HUDEP-2 (cell line): ENCODE measurements at regions not wholly inside any gene's neighbourhood (a gene's known extent, or its start where the extent isn't known, plus 50 kb on each side); places are given as distances from the start of the nearest gene placed in this dataset.
"Not testable (repeated sequence)": the region's sequence is repeated elsewhere in the genome, so short reads cannot be mapped to it uniquely, and the experiment has no call there.

Experiments
- DNase-seq, 76 experiments: peaks; one replicate each; lab custom pipeline; 2025; ENCODE audit not compliant: unreplicated experiment in 76 of 76; lab: John Stamatoyannopoulos, UW

DNA sequence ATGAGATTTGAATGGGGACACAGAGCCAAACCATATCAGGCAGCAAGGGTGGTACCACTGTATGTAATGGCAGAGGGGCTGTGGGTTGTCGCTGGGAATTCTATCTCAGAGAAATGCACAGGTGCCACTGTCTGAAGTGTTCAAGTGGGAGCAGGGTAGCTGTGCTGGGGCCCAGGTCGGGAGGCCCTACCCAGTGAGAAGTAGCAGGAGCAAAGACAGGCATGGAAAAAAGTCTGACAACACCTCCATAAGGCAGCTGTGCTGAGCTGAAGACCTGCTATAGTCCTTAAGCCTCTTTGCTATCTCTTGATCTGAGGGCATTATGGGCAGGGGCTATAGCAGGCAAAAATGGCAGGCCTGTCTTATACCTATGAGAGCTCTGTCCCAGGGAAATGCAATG, 638.3 kb upstream of the TPTE start:
- not testable (repeated sequence) for DNase-seq

DNA sequence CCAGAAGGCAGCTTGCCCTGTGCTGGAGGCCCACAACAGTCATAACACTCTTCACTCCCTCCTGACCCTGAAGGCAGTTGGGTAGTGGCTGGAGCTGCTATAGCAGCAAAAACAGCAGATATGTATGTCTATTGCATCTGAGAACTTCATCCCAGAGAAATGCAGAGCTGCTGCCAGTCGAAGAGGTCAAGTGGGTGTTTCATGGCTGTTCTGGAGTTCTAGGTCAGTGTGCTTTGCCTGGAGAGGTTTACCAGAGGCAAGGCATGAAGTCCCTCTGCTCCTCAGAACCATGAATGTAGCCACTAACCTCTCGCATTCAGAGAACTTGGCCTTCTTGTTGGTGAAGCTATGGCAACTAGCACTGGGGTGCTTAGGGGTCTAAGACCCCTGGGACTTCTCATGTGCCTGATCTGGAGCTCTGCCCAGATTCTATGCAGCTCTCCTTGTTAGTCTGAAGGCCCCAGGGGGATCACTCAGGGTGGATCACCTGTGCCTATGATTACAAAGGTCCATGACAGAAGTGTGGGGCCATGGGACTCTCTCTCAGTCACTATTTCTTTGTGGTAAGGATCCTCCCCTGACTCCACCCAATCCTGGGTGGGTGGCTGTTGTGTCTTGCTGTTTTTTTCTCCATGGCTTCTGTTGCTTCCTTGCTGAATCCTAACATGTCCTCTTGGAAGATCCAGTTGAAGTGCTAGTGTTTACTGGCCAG, 637.7 kb upstream of the TPTE start:
- not testable (repeated sequence) for DNase-seq

DNA sequence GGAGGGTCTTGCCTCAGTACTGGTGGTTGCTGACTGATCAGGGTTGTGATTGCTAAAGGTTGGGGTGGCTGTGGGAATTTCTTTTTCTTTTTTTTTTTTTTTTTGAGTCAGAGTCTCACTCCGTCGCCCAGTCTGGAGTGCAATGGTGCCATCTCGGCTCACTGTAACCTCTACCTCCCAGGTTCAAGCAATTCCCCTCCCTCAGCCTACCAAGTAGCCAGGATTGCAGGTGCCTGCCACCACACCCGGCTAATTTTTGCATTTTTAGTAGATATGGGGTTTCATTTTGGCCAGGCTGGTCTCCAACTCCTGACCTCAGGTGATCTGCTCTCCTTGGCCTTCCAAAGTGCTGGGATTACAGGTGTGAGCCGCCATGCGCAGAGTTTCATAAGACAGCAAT, 632.9 kb upstream of the TPTE start:
- DNase-seq, result not testable (repeated sequence)

DNA sequence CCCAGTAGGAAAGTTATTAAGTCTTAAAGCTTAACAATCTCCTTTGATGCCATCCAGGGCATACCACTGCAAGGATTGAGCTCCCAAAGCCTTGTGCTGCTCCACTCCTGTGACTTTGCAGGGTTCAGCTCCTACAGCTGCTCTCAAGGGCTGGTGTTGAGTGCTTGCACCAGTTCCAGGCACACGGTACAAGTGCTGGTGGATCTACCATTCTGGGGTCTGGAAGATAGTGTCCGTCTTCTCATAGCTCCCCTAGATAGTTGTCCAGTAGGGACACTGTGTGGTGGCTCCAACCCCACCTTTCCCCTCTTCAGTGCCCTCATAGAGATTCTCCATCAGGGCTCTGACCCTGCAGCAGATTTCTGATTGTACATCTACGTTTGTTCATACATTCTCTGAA, 617.8 kb upstream of the TPTE start:
- DNase-seq, result not testable (repeated sequence)

DNA sequence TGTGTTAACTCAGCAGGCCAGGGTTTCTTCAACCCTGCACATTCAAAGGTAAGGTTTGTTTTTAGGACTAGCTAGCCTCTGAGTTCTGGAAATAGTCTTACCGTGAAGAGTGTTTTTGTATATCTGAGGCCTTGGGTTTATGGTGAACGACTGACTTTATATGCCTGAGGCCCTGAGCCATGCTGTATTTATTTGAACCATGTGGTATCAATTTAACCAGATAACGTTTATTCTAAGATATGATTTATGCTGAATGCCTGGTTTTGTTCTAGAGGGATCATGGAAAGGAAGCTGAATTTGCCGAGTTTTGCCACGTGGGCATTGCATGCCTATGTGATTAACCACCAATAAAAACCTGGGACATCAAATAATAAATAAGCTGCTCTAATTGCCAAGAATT, 607.2 kb upstream of the TPTE start:
- DNase-seq, result not testable (repeated sequence)

DNA sequence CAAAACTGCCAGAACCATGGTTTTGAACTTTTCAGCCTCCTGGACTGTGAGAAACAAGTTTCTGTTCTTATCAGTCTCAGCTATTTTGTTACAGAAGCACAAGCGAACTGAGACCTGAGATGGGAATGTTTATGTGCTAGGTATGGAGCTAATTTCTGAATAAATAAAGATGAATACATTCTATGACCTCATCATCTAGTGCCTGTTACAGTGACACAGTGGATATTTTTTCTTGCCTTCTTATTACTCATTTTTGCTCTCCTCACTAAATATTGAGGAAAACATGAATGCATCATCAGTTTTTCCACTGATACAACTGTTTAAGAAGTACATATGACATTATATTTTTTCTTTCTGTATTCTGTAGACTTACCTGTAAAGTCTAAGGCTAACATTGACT, 601.9 kb upstream of the TPTE start:
- DNase-seq, result not testable (repeated sequence)

DNA sequence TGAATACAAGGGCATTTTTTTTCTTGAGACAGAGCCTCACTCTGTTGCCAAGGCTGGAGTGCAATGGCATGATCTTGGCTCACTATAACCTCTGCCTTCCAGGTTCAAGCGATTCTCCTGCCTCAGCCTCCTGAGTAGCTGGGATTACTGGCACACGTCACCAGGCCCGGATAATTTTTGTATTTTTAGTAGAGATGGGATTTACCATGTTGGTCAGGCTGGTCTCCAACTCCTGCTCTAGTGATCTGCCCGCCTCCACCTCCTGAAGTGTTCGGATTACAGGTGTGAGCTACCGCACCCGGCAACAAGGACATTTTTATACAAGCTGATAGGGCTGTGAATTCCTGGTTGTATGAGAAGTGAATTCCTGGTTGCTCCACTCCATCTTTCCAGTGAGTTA, 577.7 kb upstream of the TPTE start:
- DNase-seq, result not testable (repeated sequence)

DNA sequence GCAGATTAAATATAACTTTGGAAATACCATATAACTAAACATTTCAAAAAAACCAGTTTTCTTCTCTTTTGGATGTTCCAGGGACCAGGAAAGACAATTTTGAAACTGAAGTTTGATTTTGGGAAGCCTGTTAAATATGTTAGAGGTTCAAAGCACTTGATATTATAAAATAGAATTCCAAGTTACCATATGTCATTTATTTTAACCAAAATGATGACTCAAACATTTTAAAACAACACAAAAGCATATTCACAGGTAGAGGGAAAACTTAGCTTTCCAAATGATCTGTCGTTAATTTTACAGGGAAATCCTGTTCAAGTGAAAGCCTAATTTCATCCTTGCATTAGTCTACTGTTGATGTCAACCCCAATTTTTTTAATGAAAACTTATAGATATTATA, 575.3 kb upstream of the TPTE start:
- DNase-seq, result not testable (repeated sequence)

DNA sequence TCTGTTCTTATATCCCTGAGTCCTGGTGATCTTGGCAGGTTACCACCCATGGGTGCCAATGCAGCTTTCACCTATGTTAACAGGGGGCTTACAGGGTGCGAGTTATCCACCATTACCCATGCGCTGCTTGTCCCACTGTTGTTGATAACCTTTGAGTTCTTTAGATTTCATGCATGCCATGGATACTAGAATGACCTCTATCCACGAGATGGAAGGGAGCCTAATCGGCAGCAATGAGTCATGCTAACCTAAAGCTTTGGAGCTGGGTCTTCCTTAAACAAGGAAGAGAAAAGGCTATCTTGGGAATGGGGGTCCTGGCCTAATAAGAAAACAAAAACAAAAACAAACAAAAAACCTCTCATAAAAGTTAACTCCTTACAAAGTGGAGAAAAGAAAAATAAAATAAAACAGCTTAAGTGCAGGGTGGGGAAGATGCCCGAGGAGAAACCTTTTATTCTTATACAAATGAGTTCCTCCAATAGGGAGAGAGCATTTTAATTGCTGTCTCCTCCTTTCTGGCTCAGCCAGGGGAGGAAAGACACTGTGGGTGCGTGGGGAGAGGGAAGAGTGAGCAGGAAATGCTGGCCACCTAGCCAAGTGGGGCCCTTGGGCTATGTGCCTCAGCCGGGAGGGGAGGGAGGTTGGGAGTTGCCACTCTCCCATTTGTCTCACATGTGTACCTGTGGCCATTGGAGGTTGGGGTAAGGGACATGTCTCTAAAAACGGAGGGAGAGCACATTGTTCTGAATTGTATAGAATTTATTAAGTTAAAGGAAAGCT, 571.7 kb upstream of the TPTE start:
- DNase-seq, result not testable (repeated sequence)

DNA sequence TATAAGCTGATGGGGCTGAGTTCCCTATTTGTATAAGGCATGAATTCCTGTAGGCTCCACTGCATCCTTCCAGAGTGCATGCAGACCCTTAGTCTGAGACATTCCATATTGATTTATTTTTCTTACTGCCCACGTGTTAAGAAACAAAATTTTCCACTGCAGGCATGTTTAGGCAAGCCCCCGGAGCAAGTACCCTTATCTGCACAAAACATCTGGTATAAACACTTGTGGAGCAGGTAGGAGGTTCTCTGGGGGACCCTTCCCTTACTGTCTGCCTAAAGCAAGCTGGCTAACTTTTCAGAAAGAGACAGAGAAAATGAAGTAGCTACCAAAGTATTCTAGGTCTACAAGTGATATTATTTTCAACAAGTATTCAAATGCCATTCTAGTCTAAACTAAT, 571.0 kb upstream of the TPTE start:
- not testable (repeated sequence) for DNase-seq

DNA sequence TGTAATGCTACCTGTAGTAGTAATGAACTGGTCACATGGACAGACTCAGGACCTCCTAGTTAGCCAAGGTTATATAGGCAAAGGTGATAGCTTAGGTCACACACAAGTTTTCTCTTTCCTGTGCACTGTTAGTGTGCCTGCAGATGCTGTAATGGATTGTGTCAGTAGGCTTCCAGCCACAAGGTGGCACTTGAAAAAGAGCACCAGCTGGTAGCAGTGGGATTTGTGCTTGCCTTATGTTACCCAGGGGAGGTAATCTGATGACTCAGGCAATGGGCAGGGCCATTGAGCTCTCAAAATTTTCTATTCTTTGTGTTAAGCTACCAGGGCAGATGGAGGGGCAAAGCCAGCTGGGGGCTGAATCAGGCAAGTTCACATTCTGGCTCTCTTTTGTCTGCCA, 562.6 kb upstream of the TPTE start:
- not testable (repeated sequence) for DNase-seq

DNA sequence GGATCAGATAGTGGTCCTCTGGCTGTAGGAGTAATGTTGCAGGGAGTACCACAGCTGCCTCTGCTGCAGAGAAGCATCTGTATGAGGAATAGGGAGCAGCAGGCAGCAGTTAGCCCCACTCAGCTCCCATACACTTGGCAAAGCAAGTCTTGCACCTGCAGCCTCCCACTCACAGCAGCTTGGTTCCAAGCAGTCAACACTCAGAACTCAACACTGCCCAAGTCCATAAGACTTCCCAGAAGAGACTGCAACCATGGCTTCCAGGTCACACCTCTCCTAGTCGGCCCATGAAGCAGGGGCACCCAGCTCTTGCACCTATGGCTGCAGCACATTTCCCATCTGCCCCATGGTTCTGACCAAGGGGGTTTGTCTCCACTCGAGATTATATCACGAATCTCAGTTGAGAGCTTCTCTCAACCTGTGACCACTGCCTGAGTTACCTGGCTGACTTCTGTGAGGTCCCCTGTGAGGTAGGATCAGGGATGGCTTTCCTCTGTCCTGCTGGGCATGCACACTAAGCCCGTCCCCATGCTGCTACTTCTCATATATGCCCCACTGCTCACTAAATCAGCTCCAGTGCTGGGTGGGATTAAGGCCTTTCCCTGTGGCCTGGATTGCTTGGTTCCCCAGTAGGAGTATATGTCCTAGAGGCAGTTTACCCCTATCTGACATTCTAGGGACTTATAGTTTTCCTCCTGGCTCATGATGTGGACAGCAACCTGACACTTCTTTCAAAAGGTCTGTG, 562.0 kb upstream of the TPTE start:
- DNase-seq, result not testable (repeated sequence)

DNA sequence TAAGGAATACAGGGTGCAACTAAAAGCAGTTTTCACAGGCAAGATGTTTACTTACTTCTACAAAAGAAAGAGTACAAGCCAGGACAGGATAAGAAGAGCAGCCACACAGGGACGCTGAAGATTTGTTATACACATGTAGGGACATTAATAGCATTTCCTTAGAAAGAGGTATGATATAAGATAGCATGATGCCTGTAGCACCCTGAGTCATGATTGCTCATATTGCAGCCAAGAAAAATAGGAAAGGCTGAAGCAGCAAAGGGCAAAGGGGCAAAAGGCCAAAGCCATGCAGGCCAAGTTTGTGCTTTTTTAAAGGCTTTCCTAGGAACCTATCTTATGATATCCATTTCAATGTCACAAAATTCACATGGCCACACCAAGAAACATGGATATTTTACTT, 552.0 kb upstream of the TPTE start:
- DNase-seq, result not testable (repeated sequence)

DNA sequence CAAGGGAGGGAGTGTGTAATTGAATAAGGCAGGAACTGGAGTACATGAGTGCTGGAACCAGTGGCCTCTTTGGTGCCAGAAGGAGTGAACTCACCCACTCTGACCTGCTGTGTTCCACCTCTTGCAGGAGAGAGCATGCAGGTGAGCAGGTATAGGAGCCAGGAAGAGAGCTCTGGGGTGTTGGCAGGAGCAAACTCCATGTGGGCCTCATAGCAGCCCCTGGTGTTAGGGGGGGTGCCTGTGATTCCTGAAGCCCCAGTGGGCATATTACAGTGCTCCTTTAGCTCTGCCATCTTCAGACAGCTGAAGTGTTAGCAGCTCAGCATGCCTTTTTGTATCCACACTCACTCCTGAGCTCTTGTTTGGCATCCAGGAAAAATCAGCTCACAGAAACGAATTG, 549.4 kb upstream of the TPTE start:
- not testable (repeated sequence) for DNase-seq

DNA sequence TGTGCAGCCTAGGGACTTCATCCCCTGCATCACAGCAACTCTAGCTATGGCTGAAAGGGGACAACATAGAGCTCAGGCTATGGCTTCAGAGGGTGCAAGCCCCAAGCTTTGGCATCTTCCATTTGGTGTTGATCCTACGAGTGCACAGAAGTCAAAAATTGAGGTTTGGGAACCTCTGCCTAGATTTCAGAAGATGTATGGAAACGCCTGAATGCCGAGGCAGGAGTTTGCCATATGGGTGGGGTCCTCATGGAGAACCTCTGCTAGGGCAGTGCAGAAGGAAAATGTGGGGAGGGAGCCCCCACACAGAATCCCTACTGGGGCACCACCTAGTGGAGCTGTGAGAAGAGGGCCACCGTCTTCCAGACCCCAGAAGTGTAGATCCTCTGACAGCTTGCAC, 543.0 kb upstream of the TPTE start:
- DNase-seq, result not testable (repeated sequence)

DNA sequence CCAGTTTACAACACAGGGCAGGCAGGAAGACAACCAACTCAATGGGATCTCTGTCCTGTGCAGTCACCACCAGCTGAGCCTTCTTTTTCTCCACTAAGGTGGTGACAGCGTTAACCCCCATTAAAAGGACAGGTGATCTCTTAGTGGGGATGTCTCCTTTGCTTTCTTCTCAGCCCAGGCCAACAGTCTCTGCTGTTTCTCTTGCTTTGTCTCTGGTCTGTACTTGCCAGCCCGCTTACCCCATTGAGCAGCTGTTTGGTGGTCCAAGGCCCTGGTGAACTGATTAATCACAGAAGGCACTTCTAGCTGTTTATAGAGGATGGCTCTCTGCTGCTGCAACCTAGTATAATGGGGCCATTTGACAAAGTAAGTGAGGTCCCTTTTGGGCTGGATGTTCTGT, 523.9 kb upstream of the TPTE start:
- not testable (repeated sequence) for DNase-seq

DNA sequence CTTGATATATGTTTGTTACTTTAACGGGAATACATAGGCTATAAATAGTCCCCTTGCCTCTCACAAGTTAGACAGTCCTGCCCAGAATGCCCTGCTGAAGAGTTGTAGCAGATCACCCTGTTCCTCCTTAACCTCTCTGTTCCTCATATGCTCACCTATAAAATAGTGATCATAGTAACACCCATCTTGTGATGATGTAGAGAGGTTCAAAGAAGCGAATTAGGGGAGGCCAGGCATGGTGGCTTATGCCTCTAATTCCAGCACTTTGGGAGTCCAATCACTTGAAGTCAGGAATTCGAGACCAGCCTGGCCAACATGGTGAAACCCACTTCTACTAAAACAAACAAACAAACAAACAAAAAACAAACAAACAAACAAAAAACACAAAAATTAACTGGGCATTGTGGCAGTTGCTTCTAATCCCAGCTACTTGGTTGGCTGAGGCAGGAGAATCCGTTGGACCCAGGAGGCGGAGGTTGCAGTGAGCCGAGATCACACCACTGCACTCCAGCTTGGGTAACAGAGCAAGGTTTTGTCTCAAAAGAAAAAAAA, 518.5 kb upstream of the TPTE start:
- not testable (repeated sequence) for DNase-seq

DNA sequence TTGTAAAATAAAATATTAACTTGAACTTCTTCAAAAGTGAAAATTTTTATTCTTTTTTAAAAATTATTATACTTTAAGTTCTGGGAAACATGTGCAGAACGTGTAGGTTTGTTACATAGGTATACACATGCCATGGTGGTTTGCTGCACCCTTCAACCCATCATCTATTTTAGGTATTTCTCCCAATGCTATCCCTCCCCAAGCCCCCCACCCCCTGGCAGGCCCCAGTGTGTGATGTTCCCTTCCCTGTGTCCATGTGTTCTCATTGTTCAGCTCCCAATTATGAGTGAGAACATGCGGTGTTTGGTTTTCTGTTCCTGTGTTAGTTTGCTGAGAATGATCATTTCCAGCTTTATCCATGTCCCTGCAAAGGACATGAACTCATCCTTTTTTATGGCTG, 515.6 kb upstream of the TPTE start:
- DNase-seq, result not testable (repeated sequence)

DNA sequence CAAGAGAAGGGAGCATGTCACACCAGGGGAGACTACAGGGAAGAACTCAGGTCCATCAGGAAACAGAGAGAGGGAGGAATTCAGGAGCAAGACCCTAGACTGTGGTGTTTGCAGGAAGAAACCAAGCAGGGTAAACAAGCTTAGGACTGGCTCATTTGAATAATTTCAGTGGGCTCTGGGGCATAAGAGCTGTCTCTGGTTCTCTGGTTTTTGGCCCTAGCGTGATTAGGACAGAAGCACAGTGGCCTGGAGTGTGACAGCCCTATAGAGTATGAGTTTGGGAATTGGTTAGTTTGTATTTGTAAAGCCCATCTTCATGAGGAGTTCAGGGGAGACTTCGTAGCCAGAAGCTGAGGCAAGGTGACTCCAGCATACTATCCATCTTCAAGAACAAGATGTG, 504.4 kb upstream of the TPTE start:
- not testable (repeated sequence) for DNase-seq

DNA sequence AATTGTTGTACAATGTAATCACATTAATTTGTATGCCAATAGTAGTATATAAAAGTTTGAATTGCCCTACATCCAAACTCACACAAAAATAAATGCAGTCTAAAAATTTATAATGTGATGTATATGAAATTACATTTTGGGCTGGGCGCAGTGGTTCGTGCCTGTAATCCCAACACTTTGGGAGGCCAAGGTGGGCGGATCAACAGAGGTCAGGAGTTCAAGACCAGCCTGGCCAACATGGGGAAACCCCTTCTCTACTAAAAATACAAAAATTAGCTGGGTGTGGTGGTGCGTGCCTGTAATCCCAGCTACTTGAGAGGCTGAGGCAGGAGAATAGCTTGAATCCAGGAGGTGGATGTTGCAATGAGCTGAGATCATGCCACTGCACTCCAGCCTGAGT, 503.6 kb upstream of the TPTE start:
- DNase-seq, result not testable (repeated sequence)

DNA sequence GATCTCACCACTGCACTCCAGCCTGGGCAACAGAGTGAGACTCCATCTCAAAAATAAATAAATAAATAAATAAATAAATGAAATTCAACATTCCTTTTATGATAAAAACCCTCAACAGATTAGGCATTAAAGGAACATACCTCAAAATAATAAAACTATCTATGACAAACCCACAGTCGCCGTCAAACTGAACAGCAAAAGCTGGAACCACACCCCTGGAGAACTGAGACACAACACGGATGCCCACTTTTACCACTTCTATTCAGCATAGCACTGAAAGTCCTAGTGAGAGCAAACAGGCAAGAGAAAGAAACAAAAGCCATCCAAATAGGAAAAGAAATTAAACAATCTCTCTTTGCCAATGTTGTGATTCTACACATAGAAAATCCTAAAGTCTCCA, 499.9 kb upstream of the TPTE start:
- not testable (repeated sequence) for DNase-seq
